ENCODE measurements at regions not wholly inside any gene's neighbourhood (a gene's known extent, or its start where the extent isn't known, plus 50 kb on each side); places are given as distances from the start of the nearest gene placed in this dataset.

DNA sequence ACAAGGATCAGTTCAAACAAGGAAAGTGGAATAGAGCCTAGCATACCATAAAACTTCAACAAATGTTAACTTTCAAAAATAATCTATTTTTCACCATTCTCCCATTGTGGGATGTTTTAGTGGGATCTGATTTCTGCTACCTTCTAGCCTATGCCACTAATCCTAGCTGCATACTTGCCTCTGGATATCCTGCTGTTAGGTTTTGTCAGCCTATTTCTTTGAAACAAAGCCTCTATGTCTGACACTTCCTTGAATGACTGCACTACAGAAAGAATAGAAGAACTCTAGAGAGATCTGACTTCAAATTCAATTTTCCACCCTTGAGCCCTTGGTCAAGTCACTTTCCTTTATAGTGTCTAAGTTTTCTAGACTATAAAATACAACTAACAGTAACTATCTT lies 291.5 kb downstream of the PTH2R start:
- TF ChIP-seq POLR2A (IDR thresholded peaks at IDR 0.05; ENCODE audit: low read depth, low read length), result no peak
- no peak for TF ChIP-seq POLR2AphosphoS5 (IDR thresholded peaks at IDR 0.05; ENCODE audit: low read depth, low read length)
- TF ChIP-seq TAF1 (IDR thresholded peaks at IDR 0.05; ENCODE audit: borderline replicate concordance, low read depth, low read length), result no peak

All from GM12892 (cell line).